ACC112 (cell line): ENCODE measurements at regions not wholly inside any gene's neighbourhood (a gene's known extent, or its start where the extent isn't known, plus 50 kb on each side); places are given as distances from the start of the nearest gene placed in this dataset.

ENCODE experiments used
- H2AFZ ChIP-seq: fragments of 200-600 bp; sonication (generic); one replicate; pipeline ENCODE4 v1.6.0; 2017; ENCODE audit warnings: antibody characterized with exemption, low read length; ENCODE audit not compliant: unreplicated experiment
- H3K27ac ChIP-seq: fragments of 200-600 bp; sonication (generic); 2 replicates; pipeline ENCODE4 v1.5.1; 2014; ENCODE audit warnings: low read depth, mild to moderate bottlenecking, antibody characterized with exemption, low read length, moderate library complexity
- H3K27me3 ChIP-seq: fragments of 200-600 bp; sonication (generic); 2 replicates; pipeline ENCODE4 v1.6.1; 2014; ENCODE audit warnings: mild to moderate bottlenecking, antibody characterized with exemption, low read length, moderate library complexity, mixed read lengths; ENCODE audit not compliant: insufficient read depth
- H3K36me3 ChIP-seq: fragments of 200-600 bp; sonication (generic); 2 replicates; pipeline ENCODE4 v1.6.1; 2016; ENCODE audit warnings: mild to moderate bottlenecking, antibody characterized with exemption, low read length, moderate library complexity, mixed read lengths; ENCODE audit not compliant: insufficient read depth
- H3K4me1 ChIP-seq: fragments of 200-600 bp; sonication (generic); one replicate; pipeline ENCODE4 v1.6.1; 2016; ENCODE audit warnings: low read length, mixed read lengths; ENCODE audit not compliant: insufficient read depth, unreplicated experiment, control insufficient read depth
- H3K4me3 ChIP-seq: fragments of 200-600 bp; sonication (generic); 2 replicates; pipeline ENCODE4 v1.5.1; 2014; ENCODE audit warnings: mild to moderate bottlenecking, low read depth, low read length
- H3K79me2 ChIP-seq: fragments of 200-600 bp; sonication (generic); one replicate; pipeline ENCODE4 v1.6.0; 2016; ENCODE audit warnings: low read length; ENCODE audit not compliant: control insufficient read depth, unreplicated experiment, insufficient read depth

- Histone ChIP-seq H3K27me3 (no peaks in the 10 kb centered on the region), H3K79me2 (no peaks in the 10 kb centered on the region), H2AFZ (peak overlapping the region; percentile 94), H3K4me3 (peak overlapping the region; percentile 58), H3K27ac (peak overlapping the region; percentile 71), H3K4me1 (peaks cover 32% of the 10 kb centered on the region), H3K36me3 (no peaks in the 10 kb centered on the region)
These were observed 235.2 kb upstream of the ANKRD50 start for GRCh38 chr4:124947622-124948265.

GRCh38 chr4:124946696-124947095, 234.2 kb upstream of the ANKRD50 start:
- Histone ChIP-seq H3K4me3 (peak overlapping the region; percentile 38; the same call in 1 of the 2 replicates), H2AFZ (peak overlapping the region; percentile 77), H3K27ac (0 out of 2 replicates have a peak overlapping the region, but pooled peaks have one; percentile 71), H3K79me2 (no peaks in the 10 kb centered on the region), H3K36me3 (no peaks in the 10 kb centered on the region), H3K27me3 (no peaks in the 10 kb centered on the region), H3K4me1 (peaks cover 30% of the 10 kb centered on the region)

- Histone ChIP-seq H3K4me3 (peak overlapping the region; percentile 72), H3K36me3 (no peaks in the 10 kb centered on the region), H3K27me3 (no peaks in the 10 kb centered on the region), H2AFZ (peak overlapping the region; percentile 95), H3K4me1 (peaks cover 38% of the 10 kb centered on the region), H3K79me2 (no peaks in the 10 kb centered on the region), H3K27ac (no peak overlapping the region)
These were observed 232.9 kb upstream of the ANKRD50 start for GRCh38 chr4:124945422-124945821.

- Histone ChIP-seq H3K36me3 (no peaks in the 10 kb centered on the region), H3K4me1 (peaks cover 46% of the 10 kb centered on the region), H3K27ac (0 out of 2 replicates have a peak overlapping the region, but pooled peaks have one; percentile 37), H2AFZ (peak overlapping the region; percentile 64), H3K79me2 (no peaks in the 10 kb centered on the region), H3K4me3 (no peak overlapping the region), H3K27me3 (no peaks in the 10 kb centered on the region)
These were observed 231.4 kb upstream of the ANKRD50 start for GRCh38 chr4:124943938-124944337.

- Histone ChIP-seq H3K36me3 (no peaks in the 10 kb centered on the region), H3K4me1 (peaks cover 46% of the 10 kb centered on the region), H2AFZ (no peak overlapping the region), H3K79me2 (no peaks in the 10 kb centered on the region), H3K27ac (peak overlapping the region; percentile 37), H3K27me3 (no peaks in the 10 kb centered on the region), H3K4me3 (no peak overlapping the region)
These were observed 230.8 kb upstream of the ANKRD50 start for GRCh38 chr4:124943145-124943889.

GRCh38 chr4:124941267-124941666, 228.7 kb upstream of the ANKRD50 start:
- Histone ChIP-seq H3K36me3 (no peaks in the 10 kb centered on the region), H2AFZ (no peak overlapping the region), H3K4me1 (peaks cover 37% of the 10 kb centered on the region), H3K79me2 (no peaks in the 10 kb centered on the region), H3K4me3 (no peak overlapping the region), H3K27ac (peak overlapping the region; percentile 72), H3K27me3 (no peaks in the 10 kb centered on the region)

GRCh38 chr4:124940387-124940786, 227.9 kb upstream of the ANKRD50 start:
- no peaks in the 10 kb centered on the region for H3K27me3 ChIP-seq
- peaks cover 37% of the 10 kb centered on the region for H3K4me1 ChIP-seq
- H3K4me3 ChIP-seq: 0 out of 2 replicates have a peak overlapping the region, but pooled peaks have one; percentile 4
- H2AFZ ChIP-seq: no peak overlapping the region
- H3K79me2 ChIP-seq: no peaks in the 10 kb centered on the region
- H3K36me3 ChIP-seq: no peaks in the 10 kb centered on the region
- peak overlapping the region; percentile 72 for H3K27ac ChIP-seq

GRCh38 chr4:124939908-124940307, 227.4 kb upstream of the ANKRD50 start:
- Histone ChIP-seq H3K4me3 (0 out of 2 replicates have a peak overlapping the region, but pooled peaks have one; percentile 4), H3K79me2 (no peaks in the 10 kb centered on the region), H3K27ac (peak overlapping the region; percentile 72), H3K27me3 (no peaks in the 10 kb centered on the region), H3K36me3 (no peaks in the 10 kb centered on the region), H3K4me1 (peaks cover 37% of the 10 kb centered on the region), H2AFZ (no peak overlapping the region)

- Histone ChIP-seq H3K4me3 (no peak overlapping the region), H3K4me1 (peaks cover 37% of the 10 kb centered on the region), H3K27ac (no peak overlapping the region), H3K36me3 (no peaks in the 10 kb centered on the region), H3K79me2 (no peaks in the 10 kb centered on the region), H3K27me3 (no peaks in the 10 kb centered on the region), H2AFZ (no peak overlapping the region)
These were observed 226.3 kb upstream of the ANKRD50 start for GRCh38 chr4:124938836-124939235.

- Histone ChIP-seq H2AFZ (peak overlapping the region; percentile 26), H3K27ac (no peak overlapping the region), H3K36me3 (no peaks in the 10 kb centered on the region), H3K4me1 (peaks cover 37% of the 10 kb centered on the region), H3K79me2 (no peaks in the 10 kb centered on the region), H3K27me3 (no peaks in the 10 kb centered on the region), H3K4me3 (no peak overlapping the region)
These were observed 225.5 kb upstream of the ANKRD50 start for GRCh38 chr4:124937993-124938392.

- Histone ChIP-seq H3K27me3 (no peaks in the 10 kb centered on the region), H3K27ac (no peak overlapping the region), H3K79me2 (no peaks in the 10 kb centered on the region), H2AFZ (no peak overlapping the region), H3K4me1 (peaks cover 36% of the 10 kb centered on the region), H3K36me3 (no peaks in the 10 kb centered on the region), H3K4me3 (no peak overlapping the region)
These were observed 223.9 kb upstream of the ANKRD50 start for GRCh38 chr4:124936427-124936826.
